HEK293T (cell line): ENCODE measurements at regions not wholly inside any gene's neighbourhood (a gene's known extent, or its start where the extent isn't known, plus 50 kb on each side); places are given as distances from the start of the nearest gene placed in this dataset.

Experiments used
- SUZ12 ChIP-seq: fragments of 450-650 bp; IDR thresholded peaks from 2 replicates; pipeline ENCODE4 v1.6.1; 2016; ENCODE audit warnings: mild to moderate bottlenecking
- ZNF384 ChIP-seq: fragments of 450-650 bp; IDR thresholded peaks from 2 replicates; pipeline ENCODE4 v1.6.1; 2016

- TF ChIP-seq SUZ12 (no peak), ZNF384 (no peak)
Observed at GRCh38 chr13:59236309-59236919, 927.3 kb downstream of the DIAPH3 start.
